SK-N-SH (cell line): ENCODE measurements at regions not wholly inside any gene's neighbourhood (a gene's known extent, or its start where the extent isn't known, plus 50 kb on each side); places are given as distances from the start of the nearest gene placed in this dataset.

Experiments used
- CTCF ChIA-PET: fragments of 300-600, 350-600 bp; formaldehyde crosslinking; extraction: SDS; loops from one replicate; lab custom pipeline; 2021; lab: Yijun Ruan, JAX
- POLR2A ChIA-PET: fragments of 350-600 bp; sonication (Branson Sonifier 250); formaldehyde crosslinking; extraction: SDS; loops from one replicate; lab custom pipeline; 2020; ENCODE audit warnings: antibody characterized with exemption, inconsistent platforms; lab: Yijun Ruan, JAX
- DNase-seq: peaks from one replicate; pipeline ENCODE4 v3.0.0; 2012
- H2AFZ ChIP-seq: fragments of 200-600 bp; sonication (generic); 2 replicates; pipeline ENCODE4 v1.8.1; 2016; ENCODE audit warnings: antibody characterized with exemption, mild to moderate bottlenecking, low read depth
- H3F3A ChIP-seq: fragments of 200-600 bp; sonication (generic); replicated peaks from 2 replicates; pipeline ENCODE3; 2016; ENCODE audit warnings: antibody characterized with exemption, mild to moderate bottlenecking; ENCODE audit not compliant: insufficient read depth
- H3K27ac ChIP-seq, 2 experiments: fragments of 200-500 bp in 1 of 2; fragments of 200-600 bp in 1 of 2; sonication (Bioruptor generic) in 1 of 2; sonication (generic), shearing (Covaris generic) in 1 of 2; 2 replicates each; pipeline versions ENCODE4 v1.5.1 to v1.6.1; 2014 to 2016; ENCODE audit warnings: low read depth in 2 of 2, inconsistent platforms in 1 of 2, low read length in 1 of 2, mild to moderate bottlenecking in 1 of 2, mixed read lengths in 1 of 2
- H3K27me3 ChIP-seq: fragments of 200-600 bp; sonication (generic), shearing (Covaris generic); 2 replicates; pipeline ENCODE4 v1.6.1; 2016; ENCODE audit warnings: mixed run types; ENCODE audit not compliant: insufficient read depth
- H3K36me3 ChIP-seq, 2 experiments: fragments of 200-500 bp in 1 of 2; fragments of 200-600 bp in 1 of 2; sonication (Bioruptor generic) in 1 of 2; sonication (generic) in 1 of 2; replicated peaks in 1 of 2; 2 replicates each; pipeline versions ENCODE3 to v1.5.1; 2014 to 2016; ENCODE audit warnings: low read length in 1 of 2, mild to moderate bottlenecking in 1 of 2; ENCODE audit not compliant: insufficient read depth in 2 of 2, control insufficient read depth in 1 of 2
- H3K4me1 ChIP-seq, 2 experiments: fragments of 200-500 bp in 1 of 2; fragments of 200-600 bp in 1 of 2; sonication (Bioruptor generic) in 1 of 2; sonication (generic), shearing (Covaris generic) in 1 of 2; 2 replicates each; pipeline versions ENCODE4 v1.5.1 to v1.6.1; 2014 to 2016; ENCODE audit warnings: low read depth in 1 of 2, low read length in 1 of 2, mixed run types in 1 of 2; ENCODE audit not compliant: insufficient read depth in 2 of 2, control insufficient read depth in 1 of 2
- H3K4me2 ChIP-seq: fragments of 200-600 bp; sonication (generic), shearing (Covaris generic); 2 replicates; pipeline ENCODE4 v1.6.1; 2017; ENCODE audit warnings: mixed run types
- H3K4me3 ChIP-seq, 2 experiments: fragments of 200-500 bp in 1 of 2; fragments of 200-600 bp in 1 of 2; sonication (Bioruptor generic) in 1 of 2; sonication (generic), shearing (Covaris generic) in 1 of 2; 2 replicates each; pipeline versions ENCODE4 v1.5.1 to v1.8.1; 2014 to 2016; ENCODE audit warnings: low read depth in 2 of 2, inconsistent platforms in 1 of 2, low read length in 1 of 2, mild to moderate bottlenecking in 1 of 2, mixed read lengths in 1 of 2, moderate library complexity in 1 of 2
- H3K79me2 ChIP-seq: fragments of 200-600 bp; sonication (generic); 2 replicates; pipeline ENCODE4 v1.8.1; 2017; ENCODE audit warnings: mild to moderate bottlenecking; ENCODE audit not compliant: insufficient read depth
- H3K9ac ChIP-seq: fragments of 200-600 bp; sonication (generic); 2 replicates; pipeline ENCODE4 v1.6.1; 2017; ENCODE audit warnings: mixed run types
- H3K9me2 ChIP-seq: fragments of 200-600 bp; sonication (generic); 2 replicates; pipeline ENCODE4 v1.6.1; 2017; ENCODE audit warnings: mixed run types
- H3K9me3 ChIP-seq: fragments of 200-600 bp; sonication (generic); 2 replicates; pipeline ENCODE4 v1.6.1; 2017; ENCODE audit warnings: mixed run types, mild to moderate bottlenecking, moderate library complexity
- H4K20me1 ChIP-seq: fragments of 200-600 bp; sonication (generic); 2 replicates; pipeline ENCODE4 v1.6.1; 2017; ENCODE audit warnings: mild to moderate bottlenecking, mixed run types; ENCODE audit not compliant: insufficient read depth
- CHD2 ChIP-seq: fragments of 150-350 bp; IDR thresholded peaks from 2 replicates; pipeline ENCODE4 v1.6.1; 2018; ENCODE audit warnings: low read length; ENCODE audit not compliant: partially characterized antibody
- ELF1 ChIP-seq: IDR thresholded peaks from 2 replicates; pipeline ENCODE4 v1.4.0; 2012
- EP300 ChIP-seq, 2 experiments: IDR thresholded peaks; 2 replicates each; pipeline versions ENCODE4 v1.4.0 to v1.6.1; 2012; ENCODE audit warnings: borderline replicate concordance in 1 of 2, low read depth in 1 of 2, low read length in 1 of 2
- EZH2phosphoT487 ChIP-seq: fragments of 200-600 bp; sonication (generic); IDR thresholded peaks from 2 replicates; pipeline ENCODE4 v1.6.1; 2017; ENCODE audit warnings: low read depth, mixed run types, mild to moderate bottlenecking, antibody characterized with exemption, moderate library complexity, borderline replicate concordance
- FOSL2 ChIP-seq: IDR thresholded peaks from 2 replicates; pipeline ENCODE4 v1.4.0; 2012; ENCODE audit warnings: low read depth, mild to moderate bottlenecking, moderate library complexity, borderline replicate concordance
- GATA2 ChIP-seq: sonication (generic); formaldehyde crosslinking; IDR thresholded peaks from 2 replicates; pipeline ENCODE4 v1.5.0; 2020; ENCODE audit warnings: mild to moderate bottlenecking, missing genetic modification reagents
- IRF3 ChIP-seq: fragments of 150-350 bp; IDR thresholded peaks from 2 replicates; pipeline ENCODE4 v1.6.1; 2016; ENCODE audit warnings: mild to moderate bottlenecking, low read depth, low read length
- MAX ChIP-seq: IDR thresholded peaks from 2 replicates; pipeline ENCODE4 v1.4.0; 2012; ENCODE audit warnings: low read depth
- MEF2A ChIP-seq: IDR thresholded peaks from 2 replicates; pipeline ENCODE4 v1.4.0; 2012; ENCODE audit warnings: low read depth, borderline replicate concordance
- NFIC ChIP-seq: IDR thresholded peaks from 2 replicates; pipeline ENCODE4 v1.4.0; 2012; ENCODE audit warnings: borderline replicate concordance
- PBX3 ChIP-seq: IDR thresholded peaks from 2 replicates; pipeline ENCODE4; 2012
- POLR2AphosphoS5 ChIP-seq: IDR thresholded peaks from 2 replicates; pipeline ENCODE4 v1.6.1; 2012; ENCODE audit warnings: low read depth, low read length
- RFX5 ChIP-seq: IDR thresholded peaks from 2 replicates; pipeline ENCODE4 v1.6.1; 2012; ENCODE audit warnings: mild to moderate bottlenecking, improper control_type of control experiment, low read length
- RXRA ChIP-seq: IDR thresholded peaks from 2 replicates; pipeline ENCODE4 v1.4.0; 2012; ENCODE audit warnings: low read depth, mild to moderate bottlenecking, borderline replicate concordance
- SIN3A ChIP-seq: IDR thresholded peaks from 2 replicates; pipeline ENCODE4 v1.6.1; 2012; ENCODE audit warnings: low read depth, mild to moderate bottlenecking, low read length, moderate library complexity, borderline replicate concordance
- TEAD4 ChIP-seq: IDR thresholded peaks from 2 replicates; pipeline ENCODE4 v1.4.0; 2012; ENCODE audit warnings: mild to moderate bottlenecking, borderline replicate concordance; ENCODE audit not compliant: insufficient read depth
- YY1 ChIP-seq: IDR thresholded peaks from 2 replicates; pipeline ENCODE4 v1.4.0; 2012; ENCODE audit warnings: low read depth, mild to moderate bottlenecking
- ZBTB33 ChIP-seq: IDR thresholded peaks from 2 replicates; pipeline ENCODE4 v1.4.0; 2012; ENCODE audit warnings: low read depth, borderline replicate concordance
- WGBS: methylation state at CpG from one replicate; pipeline ENCODE4 v1.1.6; 2017; ENCODE audit warnings: low lambda C conversion rate; 5-methylcytosine and 5-hydroxymethylcytosine counted together

- Histone ChIP-seq H3K27ac (no peak overlapping the region), H2AFZ (no peak overlapping the region; the same call in 1 of the 2 replicates), H3K36me3 (no peaks in the 10 kb centered on the region), H3K79me2 (no peaks in the 10 kb centered on the region), H3K4me1 (no peaks in the 10 kb centered on the region), H4K20me1 (no peaks in the 10 kb centered on the region), H3K9me2 (no peaks in the 10 kb centered on the region), H3K9me3 (no peaks in the 10 kb centered on the region), H3K27me3 (no peaks in the 10 kb centered on the region), H3F3A (no peaks in the 10 kb centered on the region), H3K9ac (no peak overlapping the region), H3K4me3 (no peak overlapping the region), H3K4me2 (no peak overlapping the region)
- no peak for DNase-seq
- TF ChIP-seq PBX3 (no peak), TEAD4 (no peak), POLR2AphosphoS5 (no peak), RXRA (no peak), FOSL2 (no peak), ZBTB33 (no peak), SIN3A (no peak), EZH2phosphoT487 (no peak), ELF1 (no peak), IRF3 (no peak), GATA2 (CRISPR knock-in tag) (no peak), CHD2 (no peak), MAX (no peak)
- ChIA-PET POLR2A (no interaction called here), CTCF (no interaction called here)
Measured at GRCh38 chr18:29250843-29251242, 1073.9 kb upstream of the CDH2 start.

- Histone ChIP-seq H2AFZ (no peak overlapping the region; the same call in 1 of the 2 replicates), H3K4me2 (no peak overlapping the region), H3K79me2 (no peaks in the 10 kb centered on the region), H3K4me1 (no peaks in the 10 kb centered on the region), H3F3A (no peaks in the 10 kb centered on the region), H3K27ac (no peak overlapping the region), H3K9ac (no peak overlapping the region), H3K4me3 (no peak overlapping the region), H3K9me3 (no peaks in the 10 kb centered on the region), H3K9me2 (no peaks in the 10 kb centered on the region), H3K27me3 (no peaks in the 10 kb centered on the region), H4K20me1 (no peaks in the 10 kb centered on the region), H3K36me3 (no peaks in the 10 kb centered on the region)
- ChIA-PET POLR2A (no interaction called here), CTCF (interaction anchor here (0.7 kb wide), 1 partner anchor 788 kb away, joined by 3 read pairs; no protein-coding TSS in a partner anchor)
- no peak for DNase-seq
- WGBS: 81% methylated on average over 4 of the region's 4 CpGs
- TF ChIP-seq EP300 (IDR thresholded peaks at IDR 0.05; ENCODE audit: borderline replicate concordance in 1 of 2, low read depth in 1 of 2, low read length in 1 of 2) (no peak), MEF2A (no peak), FOSL2 (no peak), PBX3 (no peak), YY1 (no peak), RFX5 (no peak), NFIC (no peak)
Measured at GRCh38 chr18:29250259-29250658, 1073.3 kb upstream of the CDH2 start.
